Uterus (tissue), 2 donors: ENCODE measurements at regions not wholly inside any gene's neighbourhood (a gene's known extent, or its start where the extent isn't known, plus 50 kb on each side); places are given as distances from the start of the nearest gene placed in this dataset.

Source experiments
- POLR2A ChIP-seq, 2 donors: fragments of 450-650 bp; IDR thresholded peaks; one replicate each; pipeline ENCODE4 v1.6.1; 2016; ENCODE audit warnings: antibody characterized with exemption in 2 of 2, mild to moderate bottlenecking in 1 of 2, moderate library complexity in 1 of 2
- TF ChIP-seq, protein P1 (sequence below), 4 experiments: fragments of 200-600 bp in 2 of 4; fragments of 450-650 bp in 2 of 4; sonication (generic) in 2 of 4; IDR thresholded peaks; one replicate each; pipeline ENCODE4 v1.5.1; 2016 to 2019; ENCODE audit warnings: antibody characterized with exemption in 4 of 4, mild to moderate bottlenecking in 2 of 4, moderate library complexity in 1 of 4

DNA sequence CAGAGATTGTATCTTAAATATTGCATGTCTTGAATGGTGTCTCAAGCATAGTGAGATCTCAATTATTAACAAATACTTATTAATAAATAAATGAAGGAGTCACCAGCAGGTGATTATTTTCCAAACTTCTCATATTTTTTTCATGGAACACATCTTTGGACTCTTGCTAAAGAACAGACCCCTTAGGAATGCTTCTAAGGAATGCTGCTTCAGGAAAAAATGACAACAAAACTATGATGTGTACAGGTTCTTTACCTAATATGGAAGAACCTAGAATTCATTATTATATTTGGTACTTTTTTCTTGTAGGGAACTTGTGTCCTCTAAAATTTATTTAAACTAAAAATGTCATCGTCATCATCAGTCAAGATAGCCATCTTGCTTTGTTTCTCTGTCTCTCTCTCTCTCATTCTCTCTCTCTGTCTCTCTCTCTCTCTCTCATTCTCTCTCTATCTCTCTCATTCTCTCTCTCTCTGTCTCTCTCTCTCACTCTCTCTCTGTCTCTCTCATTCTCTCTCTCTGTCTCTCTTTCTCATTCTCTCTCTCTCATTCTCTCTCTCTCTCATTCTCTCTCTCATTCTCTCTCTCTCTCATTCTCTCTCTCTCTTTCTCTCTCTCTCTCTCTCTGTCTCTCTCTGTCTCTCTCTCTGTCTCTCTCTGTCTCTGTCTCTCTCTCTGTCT lies 63.0 kb upstream of the ETS2 start:
- no peak for TF ChIP-seq POLR2A (IDR thresholded peaks at IDR 0.05)
- TF ChIP-seq, protein P1, sequence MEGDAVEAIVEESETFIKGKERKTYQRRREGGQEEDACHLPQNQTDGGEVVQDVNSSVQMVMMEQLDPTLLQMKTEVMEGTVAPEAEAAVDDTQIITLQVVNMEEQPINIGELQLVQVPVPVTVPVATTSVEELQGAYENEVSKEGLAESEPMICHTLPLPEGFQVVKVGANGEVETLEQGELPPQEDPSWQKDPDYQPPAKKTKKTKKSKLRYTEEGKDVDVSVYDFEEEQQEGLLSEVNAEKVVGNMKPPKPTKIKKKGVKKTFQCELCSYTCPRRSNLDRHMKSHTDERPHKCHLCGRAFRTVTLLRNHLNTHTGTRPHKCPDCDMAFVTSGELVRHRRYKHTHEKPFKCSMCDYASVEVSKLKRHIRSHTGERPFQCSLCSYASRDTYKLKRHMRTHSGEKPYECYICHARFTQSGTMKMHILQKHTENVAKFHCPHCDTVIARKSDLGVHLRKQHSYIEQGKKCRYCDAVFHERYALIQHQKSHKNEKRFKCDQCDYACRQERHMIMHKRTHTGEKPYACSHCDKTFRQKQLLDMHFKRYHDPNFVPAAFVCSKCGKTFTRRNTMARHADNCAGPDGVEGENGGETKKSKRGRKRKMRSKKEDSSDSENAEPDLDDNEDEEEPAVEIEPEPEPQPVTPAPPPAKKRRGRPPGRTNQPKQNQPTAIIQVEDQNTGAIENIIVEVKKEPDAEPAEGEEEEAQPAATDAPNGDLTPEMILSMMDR (IDR thresholded peaks at IDR 0.05) = no peak
